Liver (tissue), 8 donors: ENCODE measurements at regions not wholly inside any gene's neighbourhood (a gene's known extent, or its start where the extent isn't known, plus 50 kb on each side); places are given as distances from the start of the nearest gene placed in this dataset.

Experiments
- DNase-seq: peaks from one replicate; pipeline ENCODE4 v3.0.0-alpha.2; 2017; ENCODE audit warnings: low spot score
- H3K27ac ChIP-seq, 2 donors: one replicate each; pipeline ENCODE4 v1.7.0; 2013; ENCODE audit warnings: inconsistent platforms in 2 of 2, low read length in 2 of 2, control low read depth in 1 of 2, low read depth in 1 of 2, mild to moderate bottlenecking in 1 of 2
- H3K27me3 ChIP-seq, 4 donors: one replicate each; pipeline versions ENCODE4 v1.6.1 to v1.7.0; 2013; ENCODE audit warnings: low read length in 3 of 4, inconsistent platforms in 1 of 4, mild to moderate bottlenecking in 1 of 4, moderate library complexity in 1 of 4; ENCODE audit not compliant: control insufficient read depth in 4 of 4, insufficient read depth in 4 of 4
- H3K36me3 ChIP-seq, 4 donors: one replicate each; pipeline versions ENCODE4 v1.6.1 to v1.7.0; 2013; ENCODE audit warnings: low read length in 3 of 4, mild to moderate bottlenecking in 3 of 4, low read depth in 1 of 4, moderate library complexity in 1 of 4; ENCODE audit not compliant: control insufficient read depth in 4 of 4, insufficient read depth in 3 of 4
- H3K4me1 ChIP-seq, 4 donors: one replicate each; pipeline versions ENCODE4 v1.6.1 to v1.7.0; 2013; ENCODE audit warnings: low read length in 3 of 4, mild to moderate bottlenecking in 3 of 4, moderate library complexity in 1 of 4; ENCODE audit not compliant: control insufficient read depth in 4 of 4, insufficient read depth in 4 of 4
- H3K4me3 ChIP-seq, 3 donors: one replicate each; pipeline versions ENCODE4 v1.6.1 to v1.7.0; 2013; ENCODE audit warnings: low read length in 3 of 3, control low read depth in 1 of 3, low read depth in 1 of 3, mild to moderate bottlenecking in 1 of 3
- H3K9ac ChIP-seq, 2 donors: one replicate each; pipeline ENCODE4 v1.7.0; 2013; ENCODE audit warnings: low read length in 2 of 2, mild to moderate bottlenecking in 2 of 2, moderate library complexity in 2 of 2, control low read depth in 1 of 2, low read depth in 1 of 2
- H3K9me3 ChIP-seq, 4 donors: one replicate each; pipeline versions ENCODE4 v1.6.1 to v1.7.0; 2013; ENCODE audit warnings: low read length in 3 of 4; ENCODE audit not compliant: control insufficient read depth in 4 of 4
- EGR1 ChIP-seq, 2 donors: IDR thresholded peaks; 2 replicates each; pipeline ENCODE4 v1.6.1; 2016 to 2018; ENCODE audit warnings: antibody characterized with exemption in 2 of 2, low read depth in 2 of 2
- FOXA1 ChIP-seq: IDR thresholded peaks from 2 replicates; pipeline ENCODE4 v1.6.1; 2016; ENCODE audit warnings: antibody characterized with exemption
- FOXA2 ChIP-seq: IDR thresholded peaks from 2 replicates; pipeline ENCODE4 v1.6.1; 2016; ENCODE audit warnings: antibody characterized with exemption
- GABPA ChIP-seq, 2 donors: IDR thresholded peaks in 1 of 2; conservative IDR thresholded peaks in 1 of 2; 2 replicates each; pipeline ENCODE4 v1.6.1; 2016; ENCODE audit warnings: antibody characterized with exemption in 2 of 2, mild to moderate bottlenecking in 1 of 2, moderate library complexity in 1 of 2
- HNF4A ChIP-seq, 2 donors: conservative IDR thresholded peaks; 2 replicates each; pipeline ENCODE4 v1.6.1; 2016; ENCODE audit warnings: antibody characterized with exemption in 2 of 2, mild to moderate bottlenecking in 2 of 2
- HNF4G ChIP-seq: IDR thresholded peaks from 2 replicates; pipeline ENCODE4 v1.6.1; 2016; ENCODE audit warnings: antibody characterized with exemption
- JUND ChIP-seq, 2 donors: IDR thresholded peaks; 2 replicates each; pipeline ENCODE4 v1.6.1; 2016; ENCODE audit warnings: antibody characterized with exemption in 2 of 2
- NR2F2 ChIP-seq: IDR thresholded peaks from 2 replicates; pipeline ENCODE4 v1.6.1; 2016; ENCODE audit warnings: antibody characterized with exemption
- RAD21 ChIP-seq, 2 donors: IDR thresholded peaks; 2 replicates each; pipeline ENCODE4 v1.6.1; 2016; ENCODE audit warnings: antibody characterized with exemption in 2 of 2, mild to moderate bottlenecking in 2 of 2
- RXRA ChIP-seq, 2 donors: IDR thresholded peaks; 2 replicates each; pipeline ENCODE4 v1.6.1; 2017 to 2018; ENCODE audit warnings: antibody characterized with exemption in 2 of 2, mild to moderate bottlenecking in 1 of 2
- SP1 ChIP-seq: IDR thresholded peaks from 2 replicates; pipeline ENCODE4 v1.6.1; 2018; ENCODE audit warnings: antibody characterized with exemption, mild to moderate bottlenecking
- TAF1 ChIP-seq: conservative IDR thresholded peaks from 2 replicates; pipeline ENCODE4 v1.6.1; 2016; ENCODE audit warnings: antibody characterized with exemption, mild to moderate bottlenecking
- YY1 ChIP-seq: IDR thresholded peaks from 2 replicates; pipeline ENCODE4 v1.6.1; 2016; ENCODE audit warnings: antibody characterized with exemption, mild to moderate bottlenecking
- WGBS: extraction: QIAGEN DNeasy Blood & Tissue Kit; methylation state at CpG from one replicate; pipeline ENCODE4 v1.1.7; 2013; 5-methylcytosine and 5-hydroxymethylcytosine counted together
- TF ChIP-seq, protein P1 (sequence below): IDR thresholded peaks from 2 replicates; pipeline ENCODE4 v1.6.1; 2016; ENCODE audit warnings: antibody characterized with exemption
- TF ChIP-seq, protein P2 (sequence below): IDR thresholded peaks from 2 replicates; pipeline ENCODE4 v1.6.1; 2016; ENCODE audit warnings: antibody characterized with exemption
- TF ChIP-seq, protein P3 (sequence below): IDR thresholded peaks from 2 replicates; pipeline ENCODE4 v1.6.1; 2016; ENCODE audit warnings: antibody characterized with exemption, mild to moderate bottlenecking
- TF ChIP-seq, protein P4 (sequence below): fragments of 150-350 bp; IDR thresholded peaks from 2 replicates; pipeline ENCODE4 v1.5.1; 2017; ENCODE audit warnings: improper control_type of control experiment, low read depth, low read length; ENCODE audit not compliant: missing input control
- TF ChIP-seq, protein P5 (sequence below): IDR thresholded peaks from 2 replicates; pipeline ENCODE4 v1.6.1; 2016; ENCODE audit warnings: antibody characterized with exemption
- donor health status: healthy.
- donor health status: healthy.
- donor health status: healthy.
- donor health status: healthy.
- donor health status: healthy.

DNA sequence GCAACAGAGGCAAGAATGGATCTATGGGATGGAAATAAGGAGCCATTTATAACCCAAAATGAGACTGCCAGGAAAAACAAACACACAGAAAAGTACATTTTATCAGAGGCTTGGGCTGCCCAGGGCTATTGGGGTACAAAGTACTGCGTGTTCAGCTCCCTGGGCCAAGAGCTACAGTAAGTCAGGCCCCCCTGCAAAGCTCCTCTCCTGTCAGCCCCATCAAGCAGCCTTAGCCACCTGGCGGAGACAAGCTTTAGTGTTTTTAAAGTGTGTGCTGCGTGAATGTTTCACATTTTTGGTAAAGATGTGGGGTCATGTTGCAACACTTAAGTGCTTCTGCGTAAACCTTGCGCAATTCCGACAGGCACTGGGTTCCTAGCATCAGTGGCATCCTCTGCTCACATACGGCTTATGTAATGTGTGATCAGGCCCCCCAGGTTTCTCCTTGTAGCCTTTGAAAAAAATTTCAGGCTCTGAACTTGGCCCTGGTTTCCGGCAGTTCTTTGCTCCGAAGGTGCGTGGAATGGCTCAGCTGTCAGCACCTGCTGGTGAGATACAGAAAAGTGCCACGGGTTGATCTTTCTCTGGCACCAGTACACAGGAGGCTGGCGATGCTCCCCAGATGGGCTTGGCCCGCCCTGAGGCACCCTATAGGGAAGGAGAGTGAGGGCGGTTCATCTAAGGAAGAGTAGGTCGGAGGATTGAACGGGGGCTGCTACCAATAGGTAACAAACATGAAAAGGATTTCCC is 198.7 kb upstream of the EEA1 start:
- 32% methylated on average over 16 of the region's 16 CpGs for WGBS
- Histone ChIP-seq H3K9ac (no peak overlapping the region), H3K4me1 (peaks cover 8 to 32% (median 20%) of the 10 kb centered on the region in 4 donors), H3K9me3 (no peaks in the 10 kb centered on the region), H3K27ac (peak overlapping the region; percentile 86 to 96), H3K36me3 (no peaks in the 10 kb centered on the region), H3K4me3 (peak overlapping the region in 1 of 3 donors; percentile 26), H3K27me3 (no peaks in the 10 kb centered on the region)
- DNase-seq: peak; percentile 40
- TF ChIP-seq, protein P1, sequence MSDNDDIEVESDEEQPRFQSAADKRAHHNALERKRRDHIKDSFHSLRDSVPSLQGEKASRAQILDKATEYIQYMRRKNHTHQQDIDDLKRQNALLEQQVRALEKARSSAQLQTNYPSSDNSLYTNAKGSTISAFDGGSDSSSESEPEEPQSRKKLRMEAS: peak; percentile 71
- TF ChIP-seq, protein P2, sequence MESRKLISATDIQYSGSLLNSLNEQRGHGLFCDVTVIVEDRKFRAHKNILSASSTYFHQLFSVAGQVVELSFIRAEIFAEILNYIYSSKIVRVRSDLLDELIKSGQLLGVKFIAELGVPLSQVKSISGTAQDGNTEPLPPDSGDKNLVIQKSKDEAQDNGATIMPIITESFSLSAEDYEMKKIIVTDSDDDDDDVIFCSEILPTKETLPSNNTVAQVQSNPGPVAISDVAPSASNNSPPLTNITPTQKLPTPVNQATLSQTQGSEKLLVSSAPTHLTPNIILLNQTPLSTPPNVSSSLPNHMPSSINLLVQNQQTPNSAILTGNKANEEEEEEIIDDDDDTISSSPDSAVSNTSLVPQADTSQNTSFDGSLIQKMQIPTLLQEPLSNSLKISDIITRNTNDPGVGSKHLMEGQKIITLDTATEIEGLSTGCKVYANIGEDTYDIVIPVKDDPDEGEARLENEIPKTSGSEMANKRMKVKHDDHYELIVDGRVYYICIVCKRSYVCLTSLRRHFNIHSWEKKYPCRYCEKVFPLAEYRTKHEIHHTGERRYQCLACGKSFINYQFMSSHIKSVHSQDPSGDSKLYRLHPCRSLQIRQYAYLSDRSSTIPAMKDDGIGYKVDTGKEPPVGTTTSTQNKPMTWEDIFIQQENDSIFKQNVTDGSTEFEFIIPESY: peak; percentile 57
- TF ChIP-seq HNF4G (peak; percentile 53), SP1 (peak; percentile 72), YY1 (peak; percentile 83), TAF1 (no peak), FOXA2 (peak; percentile 23), RXRA (IDR thresholded peaks at IDR 0.05) (peak; percentile 70 to 84), RAD21 (IDR thresholded peaks at IDR 0.05) (peak; percentile 62 to 88), HNF4A (conservative IDR thresholded peaks at IDR 0.05) (peak; percentile 61 to 80), JUND (IDR thresholded peaks at IDR 0.05) (peak; percentile 36 to 40), EGR1 (IDR thresholded peaks at IDR 0.05; ENCODE audit: low read depth in 2 of 2) (peak in 1 of 2 donors; percentile 68), GABPA (IDR thresholded peaks at IDR 0.05 in 1 of 2, conservative IDR thresholded peaks at IDR 0.05 in 1 of 2) (peak in 1 of 2 donors; percentile 12), NR2F2 (peak; percentile 33), FOXA1 (no peak)
- TF ChIP-seq, protein P3, sequence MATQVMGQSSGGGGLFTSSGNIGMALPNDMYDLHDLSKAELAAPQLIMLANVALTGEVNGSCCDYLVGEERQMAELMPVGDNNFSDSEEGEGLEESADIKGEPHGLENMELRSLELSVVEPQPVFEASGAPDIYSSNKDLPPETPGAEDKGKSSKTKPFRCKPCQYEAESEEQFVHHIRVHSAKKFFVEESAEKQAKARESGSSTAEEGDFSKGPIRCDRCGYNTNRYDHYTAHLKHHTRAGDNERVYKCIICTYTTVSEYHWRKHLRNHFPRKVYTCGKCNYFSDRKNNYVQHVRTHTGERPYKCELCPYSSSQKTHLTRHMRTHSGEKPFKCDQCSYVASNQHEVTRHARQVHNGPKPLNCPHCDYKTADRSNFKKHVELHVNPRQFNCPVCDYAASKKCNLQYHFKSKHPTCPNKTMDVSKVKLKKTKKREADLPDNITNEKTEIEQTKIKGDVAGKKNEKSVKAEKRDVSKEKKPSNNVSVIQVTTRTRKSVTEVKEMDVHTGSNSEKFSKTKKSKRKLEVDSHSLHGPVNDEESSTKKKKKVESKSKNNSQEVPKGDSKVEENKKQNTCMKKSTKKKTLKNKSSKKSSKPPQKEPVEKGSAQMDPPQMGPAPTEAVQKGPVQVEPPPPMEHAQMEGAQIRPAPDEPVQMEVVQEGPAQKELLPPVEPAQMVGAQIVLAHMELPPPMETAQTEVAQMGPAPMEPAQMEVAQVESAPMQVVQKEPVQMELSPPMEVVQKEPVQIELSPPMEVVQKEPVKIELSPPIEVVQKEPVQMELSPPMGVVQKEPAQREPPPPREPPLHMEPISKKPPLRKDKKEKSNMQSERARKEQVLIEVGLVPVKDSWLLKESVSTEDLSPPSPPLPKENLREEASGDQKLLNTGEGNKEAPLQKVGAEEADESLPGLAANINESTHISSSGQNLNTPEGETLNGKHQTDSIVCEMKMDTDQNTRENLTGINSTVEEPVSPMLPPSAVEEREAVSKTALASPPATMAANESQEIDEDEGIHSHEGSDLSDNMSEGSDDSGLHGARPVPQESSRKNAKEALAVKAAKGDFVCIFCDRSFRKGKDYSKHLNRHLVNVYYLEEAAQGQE: peak; percentile 11
- TF ChIP-seq, protein P4, sequence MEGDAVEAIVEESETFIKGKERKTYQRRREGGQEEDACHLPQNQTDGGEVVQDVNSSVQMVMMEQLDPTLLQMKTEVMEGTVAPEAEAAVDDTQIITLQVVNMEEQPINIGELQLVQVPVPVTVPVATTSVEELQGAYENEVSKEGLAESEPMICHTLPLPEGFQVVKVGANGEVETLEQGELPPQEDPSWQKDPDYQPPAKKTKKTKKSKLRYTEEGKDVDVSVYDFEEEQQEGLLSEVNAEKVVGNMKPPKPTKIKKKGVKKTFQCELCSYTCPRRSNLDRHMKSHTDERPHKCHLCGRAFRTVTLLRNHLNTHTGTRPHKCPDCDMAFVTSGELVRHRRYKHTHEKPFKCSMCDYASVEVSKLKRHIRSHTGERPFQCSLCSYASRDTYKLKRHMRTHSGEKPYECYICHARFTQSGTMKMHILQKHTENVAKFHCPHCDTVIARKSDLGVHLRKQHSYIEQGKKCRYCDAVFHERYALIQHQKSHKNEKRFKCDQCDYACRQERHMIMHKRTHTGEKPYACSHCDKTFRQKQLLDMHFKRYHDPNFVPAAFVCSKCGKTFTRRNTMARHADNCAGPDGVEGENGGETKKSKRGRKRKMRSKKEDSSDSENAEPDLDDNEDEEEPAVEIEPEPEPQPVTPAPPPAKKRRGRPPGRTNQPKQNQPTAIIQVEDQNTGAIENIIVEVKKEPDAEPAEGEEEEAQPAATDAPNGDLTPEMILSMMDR: peak; percentile 52
- TF ChIP-seq, protein P5, sequence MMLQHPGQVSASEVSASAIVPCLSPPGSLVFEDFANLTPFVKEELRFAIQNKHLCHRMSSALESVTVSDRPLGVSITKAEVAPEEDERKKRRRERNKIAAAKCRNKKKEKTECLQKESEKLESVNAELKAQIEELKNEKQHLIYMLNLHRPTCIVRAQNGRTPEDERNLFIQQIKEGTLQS: no peak
